ENCODE measurements at regions not wholly inside any gene's neighbourhood (a gene's known extent, or its start where the extent isn't known, plus 50 kb on each side); places are given as distances from the start of the nearest gene placed in this dataset.

DNA sequence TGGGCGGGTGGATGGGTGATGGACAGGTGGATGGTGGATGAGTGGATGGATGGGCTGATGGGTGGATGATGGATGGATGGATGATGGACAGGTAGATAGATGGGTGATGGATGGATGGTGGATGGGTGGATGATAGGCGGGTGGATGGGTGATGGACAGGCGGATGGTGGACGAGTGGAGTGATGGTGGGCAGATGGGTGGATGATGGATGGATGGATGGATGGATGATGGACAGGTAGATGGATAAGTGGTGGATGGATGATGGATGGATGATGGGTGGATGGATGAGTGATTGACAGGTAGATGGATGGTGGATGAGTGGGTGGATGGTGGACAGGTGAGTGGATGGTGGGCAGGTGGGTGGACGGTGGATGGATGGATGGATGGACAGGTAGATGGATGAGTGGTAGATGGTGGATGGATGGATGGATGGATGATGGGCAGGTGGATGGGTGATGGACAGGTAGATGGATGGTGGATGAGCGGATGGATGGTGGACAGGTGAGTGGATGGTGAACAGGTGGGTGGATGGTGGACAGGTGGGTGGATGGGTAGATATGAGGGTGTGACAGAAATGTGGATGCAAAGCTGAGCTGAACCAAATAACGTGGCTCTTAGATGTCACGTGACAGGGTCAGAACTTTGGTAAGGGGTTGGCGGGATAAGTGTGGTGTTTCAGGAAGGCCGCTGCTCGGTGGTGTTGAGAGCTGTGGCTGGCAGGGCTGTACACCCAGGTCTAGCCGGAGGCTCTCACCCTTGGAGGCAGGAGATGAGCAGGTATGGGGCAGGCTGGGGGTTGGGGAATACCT is 234.3 kb upstream of the CIBAR2 start:
- Mint-ChIP-seq H3K4me3 (ENCODE audit: unreplicated experiment) (no peak overlapping the region), H3K27ac (ENCODE audit: unreplicated experiment) (no peak overlapping the region), H3K9me3 (ENCODE audit: low read depth) (peaks cover 3% of the 10 kb centered on the region), H3K27me3 (ENCODE audit: low read depth) (peaks cover 10% of the 10 kb centered on the region), H3K36me3 (ENCODE audit: low read depth) (peaks cover 2% of the 10 kb centered on the region), H3K4me1 (ENCODE audit: low read depth) (peaks cover 15% of the 10 kb centered on the region)
- no peak for DNase-seq (ENCODE audit: low spot score)
- TF ChIP-seq, protein P1, sequence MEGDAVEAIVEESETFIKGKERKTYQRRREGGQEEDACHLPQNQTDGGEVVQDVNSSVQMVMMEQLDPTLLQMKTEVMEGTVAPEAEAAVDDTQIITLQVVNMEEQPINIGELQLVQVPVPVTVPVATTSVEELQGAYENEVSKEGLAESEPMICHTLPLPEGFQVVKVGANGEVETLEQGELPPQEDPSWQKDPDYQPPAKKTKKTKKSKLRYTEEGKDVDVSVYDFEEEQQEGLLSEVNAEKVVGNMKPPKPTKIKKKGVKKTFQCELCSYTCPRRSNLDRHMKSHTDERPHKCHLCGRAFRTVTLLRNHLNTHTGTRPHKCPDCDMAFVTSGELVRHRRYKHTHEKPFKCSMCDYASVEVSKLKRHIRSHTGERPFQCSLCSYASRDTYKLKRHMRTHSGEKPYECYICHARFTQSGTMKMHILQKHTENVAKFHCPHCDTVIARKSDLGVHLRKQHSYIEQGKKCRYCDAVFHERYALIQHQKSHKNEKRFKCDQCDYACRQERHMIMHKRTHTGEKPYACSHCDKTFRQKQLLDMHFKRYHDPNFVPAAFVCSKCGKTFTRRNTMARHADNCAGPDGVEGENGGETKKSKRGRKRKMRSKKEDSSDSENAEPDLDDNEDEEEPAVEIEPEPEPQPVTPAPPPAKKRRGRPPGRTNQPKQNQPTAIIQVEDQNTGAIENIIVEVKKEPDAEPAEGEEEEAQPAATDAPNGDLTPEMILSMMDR (IDR thresholded peaks at IDR 0.05) = no peak

- H3K9me3 Mint-ChIP-seq (ENCODE audit: low read depth) = peaks cover 3% of the 10 kb centered on the region
- no peak for DNase-seq (ENCODE audit: low spot score)
- peaks cover 10% of the 10 kb centered on the region for H3K27me3 Mint-ChIP-seq (ENCODE audit: low read depth)
- H3K4me1 Mint-ChIP-seq (ENCODE audit: low read depth) = peaks cover 19% of the 10 kb centered on the region
- no peak overlapping the region for H3K27ac Mint-ChIP-seq (ENCODE audit: unreplicated experiment)
- H3K4me3 Mint-ChIP-seq (ENCODE audit: unreplicated experiment) = no peak overlapping the region
- peaks cover 2% of the 10 kb centered on the region for H3K36me3 Mint-ChIP-seq (ENCODE audit: low read depth)
- TF ChIP-seq, protein P1 (IDR thresholded peaks at IDR 0.05) = peak; percentile 62
These were observed 234.9 kb upstream of the CIBAR2 start for GRCh38 chr16:85347213-85347591.

GRCh38 chr16:85348065-85348840 is 236.0 kb upstream of the CIBAR2 start:
- Mint-ChIP-seq H3K36me3 (ENCODE audit: low read depth) (peaks cover 2% of the 10 kb centered on the region), H3K4me1 (ENCODE audit: low read depth) (peaks cover 20% of the 10 kb centered on the region), H3K4me3 (ENCODE audit: unreplicated experiment) (no peak overlapping the region), H3K27ac (ENCODE audit: unreplicated experiment) (no peak overlapping the region), H3K9me3 (ENCODE audit: low read depth) (peaks cover 3% of the 10 kb centered on the region), H3K27me3 (ENCODE audit: low read depth) (peaks cover 7% of the 10 kb centered on the region)
- TF ChIP-seq, protein P1 (IDR thresholded peaks at IDR 0.05) = no peak
- no peak for DNase-seq (ENCODE audit: low spot score)

DNA sequence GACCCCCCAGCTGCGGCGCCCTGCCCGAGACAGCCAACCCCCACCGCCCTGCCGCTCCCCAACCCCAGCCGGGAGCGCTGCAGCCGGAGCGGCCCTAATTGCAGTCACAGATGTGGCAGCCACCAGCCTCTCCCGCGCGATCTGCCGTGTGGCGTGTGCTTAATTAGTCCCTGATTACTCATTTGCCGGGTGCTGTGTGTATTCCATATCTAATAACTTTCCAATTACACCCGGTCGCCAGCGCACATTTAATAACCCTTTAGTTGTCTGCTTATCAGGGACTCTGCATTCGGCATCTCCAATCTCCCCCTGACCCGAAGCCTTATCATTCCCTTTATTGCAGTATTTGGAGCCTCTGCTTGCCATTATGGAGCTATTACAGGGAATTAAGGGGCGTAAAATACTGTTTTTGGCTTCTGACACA is 236.7 kb upstream of the CIBAR2 start:
- Mint-ChIP-seq H3K4me3 (ENCODE audit: unreplicated experiment) (no peak overlapping the region), H3K4me1 (ENCODE audit: low read depth) (peaks cover 22% of the 10 kb centered on the region), H3K9me3 (ENCODE audit: low read depth) (peaks cover 3% of the 10 kb centered on the region), H3K27me3 (ENCODE audit: low read depth) (peaks cover 4% of the 10 kb centered on the region), H3K36me3 (ENCODE audit: low read depth) (no peaks in the 10 kb centered on the region), H3K27ac (ENCODE audit: unreplicated experiment) (no peak overlapping the region)
- TF ChIP-seq, protein P1 (IDR thresholded peaks at IDR 0.05) = no peak
- no peak for DNase-seq (ENCODE audit: low spot score)

GRCh38 chr16:85349365-85350145 is 237.3 kb upstream of the CIBAR2 start:
- Mint-ChIP-seq H3K9me3 (ENCODE audit: low read depth) (peaks cover 3% of the 10 kb centered on the region), H3K4me3 (ENCODE audit: unreplicated experiment) (no peak overlapping the region), H3K27me3 (ENCODE audit: low read depth) (peaks cover 3% of the 10 kb centered on the region), H3K36me3 (ENCODE audit: low read depth) (no peaks in the 10 kb centered on the region), H3K27ac (ENCODE audit: unreplicated experiment) (no peak overlapping the region), H3K4me1 (ENCODE audit: low read depth) (peaks cover 28% of the 10 kb centered on the region)
- TF ChIP-seq, protein P1 (IDR thresholded peaks at IDR 0.05) = no peak
- DNase-seq (ENCODE audit: low spot score) = no peak

All from chondrocyte (in vitro differentiated cells).